Activated T-helper 9 cell treated with anti-CD3 and anti-CD28 coated beads, Interleukin-2, amount 50 U/mL, for 16 hours (primary cell): ENCODE measurements at regions not wholly inside any gene's neighbourhood (a gene's known extent, or its start where the extent isn't known, plus 50 kb on each side); places are given as distances from the start of the nearest gene placed in this dataset.

ENCODE experiments used
- DNase-seq: peaks from one replicate; pipeline ENCODE4 v3.0.0-alpha.2; 2020; ENCODE audit warnings: low read depth

DNA sequence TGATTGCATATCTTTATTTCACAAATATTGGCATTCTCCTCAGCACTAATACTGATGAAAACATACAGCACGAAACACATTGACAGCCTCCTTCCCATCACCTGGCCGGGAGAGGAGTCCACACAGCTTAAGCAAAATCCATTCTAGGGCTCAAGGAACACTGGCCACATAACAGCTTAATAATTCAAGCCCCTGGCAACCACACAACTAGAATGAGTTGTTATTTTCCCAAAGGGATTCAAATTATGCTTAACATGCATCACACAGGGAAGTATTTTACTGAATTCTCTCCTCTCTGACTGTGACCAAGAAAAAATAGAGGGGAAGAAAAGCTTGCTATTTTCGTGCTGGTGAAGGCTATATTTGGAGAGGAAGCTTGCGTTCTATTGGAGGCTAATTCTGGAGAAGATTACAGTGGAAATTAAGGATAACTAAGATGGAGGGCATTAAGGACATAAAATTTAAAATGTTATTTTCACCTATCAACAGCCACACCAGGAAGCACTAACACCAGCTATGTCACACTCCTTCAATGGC lies 198.5 kb downstream of the ADGRG6 start:
- DNase-seq: no peak

DNA sequence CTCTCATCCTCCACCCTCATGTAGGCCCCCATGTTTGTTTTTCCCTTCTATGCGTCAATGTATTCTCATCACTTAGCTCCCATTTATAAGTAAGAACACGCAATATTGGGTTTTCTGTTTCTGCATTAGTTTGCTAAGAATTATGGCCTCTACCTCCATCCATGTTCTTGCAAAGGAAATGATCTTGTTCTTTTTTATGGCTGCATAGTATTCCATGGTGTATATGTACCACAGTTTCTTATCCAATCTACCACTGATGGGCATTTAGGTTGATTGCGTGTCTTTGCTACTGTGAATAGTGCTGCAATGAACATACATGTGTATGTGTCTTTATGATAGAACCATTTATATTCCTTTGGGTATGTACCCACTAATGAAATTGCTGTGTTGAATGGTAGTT lies 200.0 kb downstream of the ADGRG6 start:
- DNase-seq: no peak

DNA sequence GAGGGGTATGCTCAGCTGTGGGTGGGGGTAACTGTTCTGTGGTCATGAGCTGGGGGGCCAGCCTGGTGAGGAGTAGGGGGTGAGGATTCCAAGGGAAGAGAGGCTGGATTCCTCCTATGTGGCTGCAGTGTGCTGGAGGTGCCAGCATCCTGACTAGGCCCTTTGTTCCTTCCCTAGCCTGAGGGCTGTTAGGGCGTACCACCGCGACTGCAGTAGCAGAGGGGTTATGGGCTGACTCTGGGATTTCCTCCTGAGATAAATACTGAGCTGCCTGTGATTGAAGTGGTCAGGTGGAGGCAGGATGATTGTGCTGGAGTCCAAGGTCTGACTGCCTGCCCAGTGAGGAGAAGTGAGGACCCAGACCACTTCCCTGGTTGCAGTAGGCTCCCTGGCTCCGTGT lies 205.3 kb downstream of the ADGRG6 start:
- no peak for DNase-seq

DNA sequence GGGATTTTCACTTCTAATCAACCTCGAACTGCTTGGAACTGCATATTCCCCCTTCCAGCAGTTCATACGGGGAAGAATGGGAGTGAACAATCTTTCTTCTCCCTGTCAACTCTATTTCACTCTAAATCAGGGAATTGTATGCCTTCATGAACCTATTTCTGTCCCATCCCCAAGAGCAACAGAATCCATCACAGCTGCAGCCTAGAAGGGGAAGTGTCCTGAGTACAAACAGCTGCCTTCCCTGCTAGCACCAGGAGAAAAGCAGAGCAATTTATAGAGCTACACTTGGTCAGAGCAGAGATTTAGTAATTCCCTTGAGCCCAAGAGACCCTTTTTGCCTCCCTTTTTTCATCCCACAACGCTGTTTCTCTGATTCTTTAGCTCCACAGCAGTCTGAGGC lies 208.4 kb downstream of the ADGRG6 start:
- DNase-seq: no peak

DNA sequence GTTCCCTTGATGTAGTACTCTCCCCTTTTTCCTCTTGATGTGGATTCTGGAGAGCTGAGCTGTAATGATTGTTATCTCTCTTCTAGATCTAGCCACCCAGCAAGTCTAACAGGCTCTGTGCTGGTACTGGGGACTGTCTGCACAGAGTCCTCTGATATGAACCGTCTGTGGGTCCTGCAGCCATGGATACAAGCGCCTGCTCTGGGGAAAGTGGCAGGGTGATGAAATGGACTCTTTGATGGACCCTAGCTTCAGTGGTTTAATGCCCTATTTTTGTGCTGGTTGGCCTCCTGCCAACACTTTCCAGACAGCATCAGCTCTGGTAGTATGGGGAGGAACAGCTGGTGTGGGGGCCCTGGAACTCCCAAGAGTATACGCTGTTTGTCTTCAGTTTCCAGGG lies 216.3 kb downstream of the ADGRG6 start:
- DNase-seq: no peak

DNA sequence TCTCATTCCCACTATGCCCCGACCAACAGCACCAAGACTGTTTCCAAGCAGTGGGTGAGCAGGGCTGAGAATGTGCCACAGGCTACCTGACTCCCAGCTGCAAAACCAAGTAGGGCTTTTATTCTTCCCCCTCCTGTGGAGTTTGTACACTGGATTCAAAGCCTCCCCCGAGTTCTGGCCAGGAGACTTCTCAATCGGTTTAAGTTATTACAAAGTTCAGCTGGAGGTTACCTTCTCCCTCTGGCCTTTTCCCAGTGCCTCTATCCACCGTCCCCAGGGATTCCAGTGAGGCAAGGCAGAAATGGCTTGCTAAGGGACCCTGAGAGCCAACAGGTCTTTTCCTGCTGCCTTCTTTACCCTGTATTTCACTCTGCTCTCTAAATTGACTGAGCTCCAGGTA lies 217.0 kb downstream of the ADGRG6 start:
- DNase-seq: no peak

DNA sequence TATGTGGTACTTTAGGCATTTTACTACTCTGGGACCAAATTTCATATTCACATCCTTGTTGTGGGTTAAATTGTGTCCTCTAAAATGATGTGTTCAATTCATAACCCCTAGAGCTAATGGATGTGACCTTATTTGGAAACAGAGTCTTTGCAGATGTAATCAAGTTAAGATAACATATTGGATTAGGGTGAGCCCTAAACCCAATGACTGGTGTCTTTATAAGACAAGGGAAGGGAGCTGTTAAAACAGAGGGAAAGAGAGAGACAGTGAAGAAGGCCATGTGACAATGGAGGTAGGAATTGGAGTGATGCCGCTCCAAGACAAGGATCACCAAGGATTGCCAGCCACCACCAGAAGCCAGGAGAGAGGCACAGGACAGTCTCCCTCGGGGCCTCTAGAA lies 220.0 kb downstream of the ADGRG6 start:
- DNase-seq: no peak

DNA sequence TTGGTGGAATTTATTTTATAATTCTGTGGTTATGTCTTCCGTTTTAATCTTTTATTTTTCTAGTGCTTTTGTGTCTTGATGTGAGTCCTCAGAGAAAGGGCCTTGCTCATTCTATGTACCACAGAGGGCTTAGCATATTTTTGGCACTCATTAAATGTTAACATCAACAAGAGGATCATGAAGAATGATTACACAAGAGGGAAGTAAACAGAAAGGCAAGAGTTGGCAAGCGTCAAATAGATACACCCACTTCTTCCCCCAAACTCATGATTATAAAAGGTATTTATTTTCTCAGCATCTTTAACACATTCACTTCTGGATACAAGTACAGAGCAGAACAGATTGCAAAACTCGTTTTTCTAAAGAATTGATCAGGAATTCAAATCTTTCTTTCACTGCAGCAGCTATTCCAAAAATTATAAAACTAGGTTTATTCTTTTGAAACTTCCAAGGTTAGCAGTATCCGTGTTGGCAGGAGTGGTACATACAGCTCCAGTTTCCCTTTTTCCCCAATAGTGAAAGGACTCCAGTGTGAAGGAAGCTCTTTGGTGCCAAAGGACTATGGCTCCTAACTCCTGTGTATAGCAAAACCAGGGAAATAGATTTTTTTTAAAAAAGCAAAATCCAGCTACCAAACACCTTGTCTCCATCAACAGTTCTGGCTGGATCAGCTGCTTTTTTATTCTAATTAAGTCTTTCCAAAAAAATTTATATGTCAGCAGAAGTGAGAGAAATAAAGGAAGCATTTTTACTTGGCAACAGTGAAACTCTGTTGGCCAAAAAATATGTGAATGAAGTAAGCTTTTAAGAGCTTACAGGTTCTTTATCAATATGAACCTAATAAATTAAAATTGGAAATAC lies 221.9 kb downstream of the ADGRG6 start:
- DNase-seq: no peak

DNA sequence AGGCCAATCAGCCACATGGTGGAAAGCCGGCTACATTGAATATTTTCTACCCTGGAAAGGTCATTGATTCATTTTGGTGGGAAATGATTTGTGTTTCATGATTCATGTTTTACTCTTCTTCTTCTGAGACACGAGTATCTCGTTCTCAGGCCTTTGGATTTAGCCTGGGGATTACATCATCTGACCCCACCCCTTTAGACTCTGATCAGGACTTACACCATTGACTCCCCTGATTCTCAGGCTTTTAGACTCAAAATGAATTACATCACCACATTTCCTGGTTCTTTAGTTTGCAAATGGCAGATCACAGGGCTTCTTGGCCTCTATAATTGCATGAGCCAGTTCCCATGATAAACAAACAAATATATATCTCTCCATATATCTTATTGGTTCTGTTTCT lies 228.8 kb downstream of the ADGRG6 start:
- DNase-seq: no peak

DNA sequence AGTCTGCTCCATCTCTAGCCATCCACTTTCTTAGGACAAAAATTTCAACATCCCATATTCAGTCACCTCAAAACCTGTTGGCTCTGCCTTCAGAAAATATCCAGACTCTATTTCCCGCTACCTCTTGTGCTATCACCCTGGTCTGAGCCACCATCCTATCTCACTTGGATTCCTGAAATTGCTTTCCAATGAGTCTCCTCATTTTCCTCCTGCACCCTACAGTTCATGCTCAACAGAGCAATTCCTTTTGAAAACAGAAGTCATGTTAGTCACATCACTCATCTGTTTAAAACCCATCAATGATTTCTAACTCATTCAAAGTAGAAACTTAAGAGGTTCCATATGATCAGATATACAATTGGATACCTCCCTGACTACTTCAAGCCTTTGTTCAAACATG lies 229.9 kb downstream of the ADGRG6 start:
- no peak for DNase-seq

DNA sequence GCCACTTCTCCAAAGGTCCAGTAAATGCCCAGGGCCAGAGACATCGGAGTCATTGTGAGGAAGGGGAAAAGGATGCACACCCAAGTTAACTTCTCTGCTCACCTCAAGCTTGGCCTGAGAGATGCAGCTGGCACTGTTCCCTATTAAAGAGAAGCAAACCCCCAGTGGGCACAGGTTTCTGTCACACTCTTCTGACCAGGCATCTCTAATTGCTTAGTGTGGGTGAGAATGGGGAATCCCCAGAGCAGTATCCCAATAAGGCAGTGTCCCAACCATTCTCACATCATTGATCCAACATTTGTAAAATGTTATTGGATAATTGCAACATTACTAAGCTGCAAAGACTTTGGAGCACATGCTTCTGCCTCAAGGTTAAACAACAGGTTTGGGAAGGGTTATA lies 232.3 kb downstream of the ADGRG6 start:
- no peak for DNase-seq

DNA sequence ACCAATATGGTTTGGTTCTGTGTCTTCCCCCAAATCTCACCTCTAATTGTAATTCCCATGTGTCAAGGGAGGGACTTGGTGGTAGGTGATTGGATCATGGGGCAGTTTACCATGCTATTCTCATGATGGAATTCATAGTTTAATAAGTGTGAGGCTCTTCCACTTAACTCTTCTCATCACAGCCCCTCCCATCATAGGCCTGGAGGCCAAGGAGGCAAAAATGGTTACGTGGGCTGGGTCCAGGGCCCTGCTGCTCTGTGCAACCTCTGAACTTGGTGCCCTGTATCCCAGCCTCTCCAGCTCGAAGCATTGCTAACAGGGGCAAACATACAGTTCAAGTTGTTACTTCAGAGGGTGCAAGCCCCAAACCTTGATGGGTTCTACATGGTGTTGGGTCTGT lies 232.7 kb downstream of the ADGRG6 start:
- DNase-seq: no peak

DNA sequence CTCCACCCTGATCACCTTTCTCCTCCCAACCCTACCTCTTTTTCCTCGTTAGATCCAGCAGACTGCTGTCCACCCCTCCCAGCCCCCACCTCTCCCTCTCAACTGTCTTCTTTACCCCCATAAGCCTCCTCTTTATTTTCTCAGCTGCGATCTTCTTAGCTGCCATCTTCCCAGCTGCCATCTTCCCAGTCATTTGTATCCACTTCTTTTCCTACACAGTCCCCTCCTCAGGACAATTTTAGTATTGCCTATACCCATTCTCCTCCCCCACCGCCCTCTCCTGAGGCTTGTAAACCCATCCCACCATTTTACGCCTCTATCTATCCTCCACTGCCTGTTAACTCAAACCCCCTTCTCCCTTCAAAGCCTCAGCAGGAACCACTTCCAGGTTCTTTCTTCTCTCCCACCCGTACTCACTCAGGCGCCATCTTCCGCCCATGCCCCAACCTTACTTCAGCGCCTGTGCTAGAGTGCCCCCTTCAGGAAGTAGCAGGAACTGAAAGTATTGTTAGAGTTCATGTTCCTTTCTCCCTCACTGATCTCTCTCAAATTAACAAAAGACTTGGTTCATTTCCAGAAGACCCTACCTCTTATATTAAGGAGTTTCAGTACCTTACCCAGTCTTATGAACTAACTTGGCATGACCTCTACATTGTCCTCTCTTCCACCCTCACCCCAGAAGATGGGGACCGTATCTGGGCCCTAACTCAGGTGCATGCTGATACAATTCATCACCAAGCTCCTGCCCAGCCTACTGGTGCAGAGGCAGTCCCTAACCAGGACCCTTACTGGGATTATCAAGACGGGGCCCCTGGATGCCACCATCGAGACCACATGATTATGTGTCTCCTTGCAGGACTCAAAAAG lies 236.0 kb downstream of the ADGRG6 start:
- DNase-seq: no peak

DNA sequence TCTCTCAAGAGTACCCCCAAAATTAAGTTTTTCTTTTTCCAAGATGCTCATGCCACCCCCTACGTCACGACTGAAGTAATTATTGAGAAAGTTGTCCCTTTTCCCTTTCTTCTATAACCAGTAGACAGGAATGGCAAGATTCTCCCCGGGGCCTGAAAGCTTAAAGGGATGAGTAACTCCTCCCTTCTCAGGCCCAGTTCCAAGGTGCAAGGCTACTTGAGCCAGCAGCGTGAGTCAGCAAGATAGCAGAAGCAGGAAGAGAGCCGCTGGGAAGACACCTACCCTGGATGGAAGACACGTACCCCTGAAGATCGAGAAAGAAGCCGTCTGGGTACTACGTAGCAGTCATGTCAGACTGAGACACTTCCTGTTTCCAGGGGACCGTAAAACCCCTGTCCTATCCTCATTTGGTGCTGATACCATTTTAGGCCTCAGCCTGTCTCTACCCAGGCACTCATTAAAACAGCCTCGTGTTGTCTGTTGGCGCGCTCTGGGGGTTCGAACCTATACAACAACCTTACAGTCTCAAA lies 241.0 kb downstream of the ADGRG6 start:
- DNase-seq: no peak

DNA sequence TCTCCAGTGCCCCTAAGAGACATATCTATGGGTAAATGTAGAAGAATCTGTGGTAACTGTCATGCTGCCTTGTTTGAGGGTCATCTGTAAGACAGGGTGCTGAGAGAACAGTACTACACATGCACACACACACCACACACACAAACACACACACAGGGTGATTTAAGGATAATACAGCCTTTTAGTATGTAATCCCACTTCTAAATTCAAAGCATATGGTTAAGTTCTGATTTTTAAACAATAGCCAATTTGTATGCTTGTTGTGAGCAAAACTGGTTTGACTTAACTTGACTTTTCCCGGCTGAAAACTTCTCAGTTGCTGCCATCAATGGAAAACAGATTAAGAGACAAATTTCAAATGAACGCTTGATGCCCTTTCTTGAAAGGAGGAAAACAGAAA lies 241.8 kb downstream of the ADGRG6 start:
- no peak for DNase-seq

DNA sequence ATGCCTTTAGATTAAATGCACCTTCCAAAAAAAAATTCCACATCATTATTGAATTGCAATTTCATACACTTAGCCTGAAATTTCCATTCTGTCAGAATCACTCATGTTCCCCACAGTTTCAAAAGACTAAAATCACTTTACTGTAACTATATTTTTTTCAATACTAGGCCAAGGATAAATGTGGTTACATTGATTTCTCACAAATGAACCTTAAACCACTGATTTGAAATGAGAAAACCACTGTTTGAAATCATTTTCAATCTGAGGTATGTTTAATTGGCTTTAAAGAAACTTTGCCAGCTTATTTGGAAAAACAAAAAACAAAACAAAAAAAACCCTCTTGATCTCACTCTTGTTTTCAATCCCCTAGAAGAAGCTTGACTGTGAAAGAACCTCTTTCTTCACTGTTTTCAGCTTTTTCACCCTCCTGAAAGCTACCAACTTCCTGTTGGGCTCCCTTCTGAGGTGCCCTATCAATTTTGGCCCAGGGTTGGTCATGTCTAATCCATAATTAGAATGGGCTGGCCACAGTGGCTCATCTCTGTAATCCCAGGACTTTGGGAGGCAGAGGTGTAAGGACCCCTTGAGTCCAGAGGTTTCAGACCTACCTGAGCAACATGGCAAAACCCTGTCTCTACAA lies 242.5 kb downstream of the ADGRG6 start:
- no peak for DNase-seq

DNA sequence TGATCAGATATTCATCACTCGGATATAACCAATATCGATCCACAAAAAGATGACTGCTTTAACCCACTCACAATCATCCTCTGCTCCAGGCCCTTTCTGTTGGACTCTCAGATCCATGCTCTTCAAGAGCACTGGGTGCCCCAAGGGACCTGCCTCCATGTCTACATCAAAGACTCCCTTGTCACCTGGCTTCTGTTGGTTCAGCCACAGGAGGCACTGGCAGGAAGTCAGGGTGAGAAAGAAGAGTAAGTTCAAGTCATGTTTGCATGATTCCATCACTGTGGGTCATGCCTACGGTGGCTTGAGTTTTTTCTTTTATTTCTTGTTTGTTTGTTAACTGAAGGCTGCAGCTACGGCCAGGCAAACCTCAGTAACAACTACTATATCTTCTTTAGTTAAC lies 243.3 kb downstream of the ADGRG6 start:
- no peak for DNase-seq

DNA sequence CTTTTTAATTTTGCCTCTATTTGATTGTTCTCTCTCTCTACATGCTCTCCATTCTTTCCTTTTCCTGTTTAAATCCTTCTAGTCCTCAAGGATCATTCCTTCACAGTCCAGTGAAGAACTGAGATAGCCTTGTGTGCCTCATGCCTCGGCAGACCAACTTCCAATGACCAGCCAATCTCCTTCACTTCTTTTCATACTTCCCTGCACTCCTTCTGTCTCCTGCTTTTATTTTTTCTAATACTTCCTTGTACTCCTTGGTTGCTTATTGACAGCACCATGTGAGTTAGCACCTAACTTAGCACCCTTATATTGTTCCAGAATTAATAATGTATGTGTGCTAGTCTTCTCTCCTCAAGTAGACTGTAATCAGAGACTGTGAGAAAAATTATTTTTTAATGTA lies 246.8 kb downstream of the ADGRG6 start:
- DNase-seq: no peak

DNA sequence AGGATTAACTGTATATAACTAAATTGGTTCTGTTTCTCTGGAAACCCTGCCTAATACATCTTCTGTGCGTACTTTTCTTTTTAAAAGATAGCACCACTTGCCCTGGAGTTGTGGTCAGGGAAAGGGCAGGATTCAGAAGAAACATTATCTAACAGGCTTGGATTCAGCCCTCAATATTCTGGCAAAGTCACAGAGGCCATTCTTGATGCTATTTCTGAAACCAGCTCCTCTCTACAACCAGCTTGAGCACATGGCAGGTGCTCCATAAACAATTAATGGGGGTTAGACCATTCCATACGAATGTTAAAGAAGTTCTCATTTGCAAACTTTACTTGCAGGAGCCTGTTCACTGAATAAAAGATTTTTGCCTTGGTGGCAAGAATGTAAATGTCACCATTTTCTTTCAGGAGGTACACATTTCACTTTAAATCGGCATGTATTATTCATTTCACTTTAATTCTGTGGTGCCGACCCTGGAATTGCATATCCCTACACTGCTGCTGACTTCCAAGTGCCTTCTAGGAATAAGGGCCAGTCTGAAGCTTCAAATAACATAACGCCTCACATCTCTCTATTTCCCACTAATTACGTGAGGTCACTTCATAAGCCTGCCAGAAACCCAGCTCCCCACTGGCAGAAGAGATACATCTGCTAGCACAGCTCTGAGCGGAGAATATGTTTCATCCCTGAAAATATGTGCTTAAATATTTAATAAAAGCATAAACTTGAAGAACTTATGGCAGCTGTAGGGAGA lies 248.7 kb downstream of the ADGRG6 start:
- no peak for DNase-seq

DNA sequence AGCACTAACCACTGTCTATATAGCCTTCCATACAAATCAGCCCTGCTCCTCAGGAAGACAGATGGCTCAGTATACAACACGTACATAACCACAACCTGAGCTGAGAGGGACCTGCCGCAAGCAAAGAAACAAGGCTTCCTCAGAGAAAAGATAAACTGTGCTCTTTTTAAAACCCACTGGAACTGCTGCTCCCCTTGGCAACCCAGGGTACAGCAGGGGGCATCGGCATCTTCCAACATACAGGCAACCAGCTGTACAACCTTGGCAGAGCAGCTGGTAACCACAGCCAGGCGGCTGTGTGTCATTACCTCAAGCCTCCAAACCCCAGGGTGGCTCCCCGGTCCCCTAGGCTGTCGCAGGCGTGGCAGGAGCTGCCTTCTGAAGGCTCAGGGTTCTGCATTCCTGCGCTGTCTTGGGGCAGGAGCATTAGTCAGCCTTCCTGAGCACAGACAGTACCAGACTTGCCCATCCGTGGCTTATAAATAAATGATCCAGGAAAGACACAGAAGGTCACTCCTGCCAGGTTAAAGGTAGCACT lies 249.5 kb downstream of the ADGRG6 start:
- peak; percentile 3 for DNase-seq

DNA sequence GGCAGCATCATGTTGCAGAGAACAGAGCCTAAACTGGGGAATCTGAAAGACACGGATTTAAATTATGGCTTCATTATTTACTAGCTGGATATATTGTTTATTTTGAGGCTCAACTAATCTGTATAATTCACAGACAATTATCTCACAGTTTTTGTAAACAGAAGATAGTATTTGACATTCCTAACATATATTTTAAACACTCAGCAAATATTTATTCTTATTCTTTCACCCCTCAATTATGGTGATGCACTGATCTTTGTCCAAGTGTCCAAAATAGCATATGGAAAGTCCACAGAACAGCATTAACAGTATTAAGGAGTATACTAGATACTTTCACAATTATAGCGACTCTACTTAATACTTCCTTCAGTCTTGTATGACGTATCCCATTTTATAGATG lies 257.0 kb downstream of the ADGRG6 start:
- no peak for DNase-seq
